ENCODE measurements at regions not wholly inside any gene's neighbourhood (a gene's known extent, or its start where the extent isn't known, plus 50 kb on each side); places are given as distances from the start of the nearest gene placed in this dataset.

DNA sequence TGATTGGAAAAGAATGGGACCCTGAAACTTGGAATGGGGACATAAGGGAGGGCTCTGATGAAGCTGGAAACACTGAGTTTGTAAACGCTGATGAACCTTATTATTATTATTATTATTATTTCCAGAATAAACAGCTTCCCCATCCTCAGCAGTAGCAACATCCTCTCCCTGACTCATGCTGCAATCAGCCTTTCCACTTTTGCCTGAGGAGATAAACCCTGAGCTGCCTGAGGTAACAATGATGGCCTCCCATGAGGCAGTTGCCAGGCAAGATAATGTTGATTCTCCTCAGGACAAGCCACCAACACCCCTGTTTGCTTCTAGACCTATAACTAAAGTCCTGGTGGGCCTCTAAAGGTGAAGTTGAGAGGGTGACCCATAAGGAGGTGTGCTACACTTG lies 139.2 kb upstream of the ATP10B start:
- Histone ChIP-seq H3K4me1 (no peaks in the 10 kb centered on the region), H3K27me3 (no peaks in the 10 kb centered on the region), H3K4me3 (no peak overlapping the region), H3K9me3 (no peaks in the 10 kb centered on the region), H3K36me3 (no peaks in the 10 kb centered on the region), H3K27ac (no peak overlapping the region)
- DNase-seq: no peak
- TF ChIP-seq POLR2A (IDR thresholded peaks at IDR 0.05): no peak
- TF ChIP-seq, protein P1, sequence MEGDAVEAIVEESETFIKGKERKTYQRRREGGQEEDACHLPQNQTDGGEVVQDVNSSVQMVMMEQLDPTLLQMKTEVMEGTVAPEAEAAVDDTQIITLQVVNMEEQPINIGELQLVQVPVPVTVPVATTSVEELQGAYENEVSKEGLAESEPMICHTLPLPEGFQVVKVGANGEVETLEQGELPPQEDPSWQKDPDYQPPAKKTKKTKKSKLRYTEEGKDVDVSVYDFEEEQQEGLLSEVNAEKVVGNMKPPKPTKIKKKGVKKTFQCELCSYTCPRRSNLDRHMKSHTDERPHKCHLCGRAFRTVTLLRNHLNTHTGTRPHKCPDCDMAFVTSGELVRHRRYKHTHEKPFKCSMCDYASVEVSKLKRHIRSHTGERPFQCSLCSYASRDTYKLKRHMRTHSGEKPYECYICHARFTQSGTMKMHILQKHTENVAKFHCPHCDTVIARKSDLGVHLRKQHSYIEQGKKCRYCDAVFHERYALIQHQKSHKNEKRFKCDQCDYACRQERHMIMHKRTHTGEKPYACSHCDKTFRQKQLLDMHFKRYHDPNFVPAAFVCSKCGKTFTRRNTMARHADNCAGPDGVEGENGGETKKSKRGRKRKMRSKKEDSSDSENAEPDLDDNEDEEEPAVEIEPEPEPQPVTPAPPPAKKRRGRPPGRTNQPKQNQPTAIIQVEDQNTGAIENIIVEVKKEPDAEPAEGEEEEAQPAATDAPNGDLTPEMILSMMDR (IDR thresholded peaks at IDR 0.05): no peak

DNA sequence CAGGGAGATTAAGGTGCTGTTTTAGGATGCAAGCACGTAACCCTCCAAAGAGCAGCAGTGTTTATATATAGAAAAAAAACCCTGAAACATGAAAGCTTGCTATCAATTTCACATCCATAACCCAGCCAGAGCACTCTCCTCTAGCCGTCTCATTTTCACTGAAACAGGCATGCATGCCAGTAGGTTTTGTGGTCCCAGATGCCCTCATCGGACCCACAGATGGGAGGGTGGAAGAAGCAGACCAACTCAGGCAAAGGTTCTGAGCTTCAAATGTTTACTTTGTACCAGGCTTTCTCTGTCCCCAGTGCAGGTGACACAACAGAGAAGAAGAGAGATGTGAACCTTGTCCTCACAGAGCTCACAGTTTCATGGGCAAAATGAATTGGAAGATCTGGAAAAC lies 127.4 kb upstream of the ATP10B start:
- H3K27me3 ChIP-seq: no peaks in the 10 kb centered on the region
- no peaks in the 10 kb centered on the region for H3K36me3 ChIP-seq
- H3K9me3 ChIP-seq: no peaks in the 10 kb centered on the region
- no peak overlapping the region for H3K4me3 ChIP-seq
- no peak for DNase-seq
- H3K4me1 ChIP-seq: no peaks in the 10 kb centered on the region
- no peak overlapping the region for H3K27ac ChIP-seq
- TF ChIP-seq POLR2A (IDR thresholded peaks at IDR 0.05): no peak
- TF ChIP-seq, protein P1 (IDR thresholded peaks at IDR 0.05): no peak

GRCh38 chr5:160978944-160979343 lies 126.9 kb upstream of the ATP10B start:
- no peak overlapping the region for H3K27ac ChIP-seq
- H3K4me1 ChIP-seq: no peaks in the 10 kb centered on the region
- no peaks in the 10 kb centered on the region for H3K27me3 ChIP-seq
- no peaks in the 10 kb centered on the region for H3K36me3 ChIP-seq
- H3K4me3 ChIP-seq: no peak overlapping the region
- H3K9me3 ChIP-seq: no peaks in the 10 kb centered on the region
- TF ChIP-seq POLR2A (IDR thresholded peaks at IDR 0.05): no peak
- TF ChIP-seq, protein P1 (IDR thresholded peaks at IDR 0.05): no peak
- DNase-seq: no peak

DNA sequence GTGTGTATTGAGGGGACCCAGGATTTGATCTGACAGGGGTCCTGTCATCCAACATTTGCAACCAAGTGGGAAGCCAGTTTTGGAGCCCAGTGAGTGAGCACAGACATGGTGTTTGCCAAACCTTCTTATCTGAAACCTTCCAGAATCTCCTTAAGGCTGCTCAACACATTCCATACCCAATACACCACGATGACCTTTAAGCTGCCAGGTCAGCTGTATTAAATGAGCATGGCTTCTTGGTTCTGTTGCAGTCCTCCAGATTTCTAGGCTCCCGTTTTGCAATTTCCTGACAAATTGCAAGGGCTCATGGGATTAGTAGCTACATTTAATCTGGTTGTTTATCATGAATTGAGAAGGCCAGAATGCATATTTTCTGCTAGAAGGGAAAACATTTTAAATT lies 124.2 kb upstream of the ATP10B start:
- Histone ChIP-seq H3K27me3 (no peaks in the 10 kb centered on the region), H3K27ac (no peak overlapping the region), H3K4me3 (no peak overlapping the region), H3K36me3 (no peaks in the 10 kb centered on the region), H3K4me1 (no peaks in the 10 kb centered on the region), H3K9me3 (no peaks in the 10 kb centered on the region)
- DNase-seq: no peak
- TF ChIP-seq POLR2A (IDR thresholded peaks at IDR 0.05): no peak
- TF ChIP-seq, protein P1 (IDR thresholded peaks at IDR 0.05): no peak

GRCh38 chr5:160970605-160971191 lies 118.7 kb upstream of the ATP10B start:
- H3K36me3 ChIP-seq: no peaks in the 10 kb centered on the region
- DNase-seq: no peak
- H3K27ac ChIP-seq: no peak overlapping the region
- no peaks in the 10 kb centered on the region for H3K4me1 ChIP-seq
- no peaks in the 10 kb centered on the region for H3K27me3 ChIP-seq
- TF ChIP-seq, protein P1 (IDR thresholded peaks at IDR 0.05): peak in 3 of 6 experiments; percentile 25 to 37 (median 35)
- no peak for TF ChIP-seq POLR2A (IDR thresholded peaks at IDR 0.05)
- no peaks in the 10 kb centered on the region for H3K9me3 ChIP-seq
- H3K4me3 ChIP-seq: no peak overlapping the region

- Histone ChIP-seq H3K4me1 (no peaks in the 10 kb centered on the region), H3K4me3 (no peak overlapping the region), H3K27ac (no peak overlapping the region), H3K36me3 (no peaks in the 10 kb centered on the region), H3K9me3 (no peaks in the 10 kb centered on the region), H3K27me3 (no peaks in the 10 kb centered on the region)
- TF ChIP-seq, protein P1 (IDR thresholded peaks at IDR 0.05): no peak
- no peak for TF ChIP-seq POLR2A (IDR thresholded peaks at IDR 0.05)
- DNase-seq: no peak
Observed at GRCh38 chr5:160969645-160970044, 117.6 kb upstream of the ATP10B start.
